ENCODE measurements at regions not wholly inside any gene's neighbourhood (a gene's known extent, or its start where the extent isn't known, plus 50 kb on each side); places are given as distances from the start of the nearest gene placed in this dataset.

DNA sequence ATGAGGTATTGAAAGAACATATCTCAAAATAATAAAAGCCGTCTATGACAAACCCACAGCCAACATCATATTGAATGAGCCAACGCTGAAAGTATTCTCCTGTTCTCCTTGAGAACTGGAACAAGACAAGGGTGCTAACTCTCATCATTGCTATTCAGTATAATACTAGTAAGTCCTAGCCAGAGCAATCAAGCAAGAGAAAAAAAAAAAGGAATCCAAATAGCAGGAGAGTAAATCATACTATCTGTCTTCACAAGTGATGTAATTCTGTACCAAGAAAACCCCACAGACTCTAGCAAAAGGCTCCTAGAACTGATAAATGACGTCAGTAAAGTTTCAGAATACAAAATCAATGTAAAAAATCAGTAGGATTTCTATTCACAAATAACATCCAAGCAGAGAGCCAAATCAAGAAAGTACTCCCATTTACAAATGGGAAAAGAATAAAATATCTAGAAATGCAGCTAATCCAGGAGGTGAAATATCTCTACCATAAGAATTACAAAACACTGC is 1632.8 kb downstream of the NCAM2 start:
- H3K4me3 ChIP-seq (ENCODE audit: insufficient read length, low read depth), result no peak overlapping the region

GRCh38 chr21:22632176-22632575 is 1634.0 kb downstream of the NCAM2 start:
- no peaks in the 10 kb centered on the region for H3K27me3 ChIP-seq (ENCODE audit: insufficient read depth, insufficient read length)
- no peaks in the 10 kb centered on the region for H3K36me3 ChIP-seq (ENCODE audit: insufficient read depth, insufficient read length, low read length)
- TF ChIP-seq YY1 (IDR thresholded peaks at IDR 0.05; ENCODE audit: insufficient read depth, insufficient read length), result no peak
- no peak for TF ChIP-seq ZNF274 (IDR thresholded peaks at IDR 0.05; ENCODE audit: low read depth, low read length)
- H3K4me3 ChIP-seq (ENCODE audit: insufficient read length, low read depth), result no peak overlapping the region
- no peaks in the 10 kb centered on the region for H3K9me3 ChIP-seq (ENCODE audit: insufficient read depth, low read length)
- no peak overlapping the region for H3K9ac ChIP-seq (ENCODE audit: insufficient read length, low read depth)
- DNase-seq (ENCODE audit: low read depth, low spot score), result no peak
- H3K4me1 ChIP-seq (ENCODE audit: insufficient read depth, insufficient read length), result no peaks in the 10 kb centered on the region

More for the DNA sequence above, 1632.8 kb downstream of the NCAM2 start:
- Histone ChIP-seq H3K36me3 (ENCODE audit: insufficient read depth, insufficient read length, low read length) (no peaks in the 10 kb centered on the region), H3K4me1 (ENCODE audit: insufficient read depth, insufficient read length) (no peaks in the 10 kb centered on the region), H3K9ac (ENCODE audit: insufficient read length, low read depth) (no peak overlapping the region), H3K9me3 (ENCODE audit: insufficient read depth, low read length) (no peaks in the 10 kb centered on the region), H3K27me3 (ENCODE audit: insufficient read depth, insufficient read length) (no peaks in the 10 kb centered on the region)
- DNase-seq (ENCODE audit: low read depth, low spot score), result no peak
- TF ChIP-seq YY1 (IDR thresholded peaks at IDR 0.05; ENCODE audit: insufficient read depth, insufficient read length), result no peak
- no peak for TF ChIP-seq ZNF274 (IDR thresholded peaks at IDR 0.05; ENCODE audit: low read depth, low read length)
- TF ChIP-seq SUZ12 (IDR thresholded peaks at IDR 0.05; ENCODE audit: extremely low read depth, insufficient read depth, insufficient read length), result no peak

DNA sequence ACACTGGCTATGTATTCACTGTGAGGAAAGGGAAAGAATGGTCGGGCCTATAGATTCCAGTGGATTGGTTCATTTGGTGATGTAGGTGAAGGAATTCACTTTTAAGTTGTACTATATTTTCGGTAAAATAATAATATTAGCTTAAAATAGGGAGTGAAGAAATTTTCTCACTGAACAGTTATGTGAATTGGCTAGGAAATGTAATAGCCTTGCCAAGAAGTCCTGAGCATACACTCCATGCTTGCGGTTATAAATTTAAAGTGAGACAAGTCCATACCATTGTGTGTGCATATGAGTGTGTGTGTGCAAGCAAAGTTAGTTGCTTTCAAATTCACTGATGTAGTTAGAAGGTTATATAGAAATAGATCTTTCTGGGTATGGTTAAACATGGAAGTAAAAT is 1651.0 kb downstream of the NCAM2 start:
- no peak for DNase-seq (ENCODE audit: low read depth, low spot score)
- TF ChIP-seq YY1 (IDR thresholded peaks at IDR 0.05; ENCODE audit: insufficient read depth, insufficient read length) (no peak), ZNF274 (IDR thresholded peaks at IDR 0.05; ENCODE audit: low read depth, low read length) (no peak), SUZ12 (IDR thresholded peaks at IDR 0.05; ENCODE audit: extremely low read depth, insufficient read depth, insufficient read length) (no peak)
- Histone ChIP-seq H3K9me3 (ENCODE audit: insufficient read depth, low read length) (no peaks in the 10 kb centered on the region), H3K27me3 (ENCODE audit: insufficient read depth, insufficient read length) (no peaks in the 10 kb centered on the region), H3K4me1 (ENCODE audit: insufficient read depth, insufficient read length) (no peaks in the 10 kb centered on the region), H3K36me3 (ENCODE audit: insufficient read depth, insufficient read length, low read length) (no peaks in the 10 kb centered on the region), H3K9ac (ENCODE audit: insufficient read length, low read depth) (no peak overlapping the region), H3K4me3 (ENCODE audit: insufficient read length, low read depth) (no peak overlapping the region)

DNA sequence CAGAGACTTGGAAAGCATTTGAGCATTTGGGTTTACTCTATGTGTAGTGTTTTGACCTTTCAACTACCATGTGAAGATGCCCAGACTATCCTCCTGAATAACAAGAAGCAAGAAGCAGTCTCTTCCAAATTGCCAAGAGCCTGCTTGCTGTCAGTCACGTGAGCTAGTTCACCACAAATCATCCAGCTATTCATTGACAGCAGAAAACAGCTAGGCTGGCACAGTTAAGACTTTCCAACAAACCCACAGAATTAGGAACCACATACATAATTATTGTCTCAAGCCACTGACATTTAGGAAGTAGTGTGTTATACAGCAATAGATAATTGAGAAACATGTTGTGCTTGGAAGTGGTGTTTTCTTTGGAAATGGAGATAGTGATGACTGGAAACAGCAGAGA is 1652.0 kb downstream of the NCAM2 start:
- Histone ChIP-seq H3K4me1 (ENCODE audit: insufficient read depth, insufficient read length) (no peaks in the 10 kb centered on the region), H3K36me3 (ENCODE audit: insufficient read depth, insufficient read length, low read length) (no peaks in the 10 kb centered on the region), H3K4me3 (ENCODE audit: insufficient read length, low read depth) (no peak overlapping the region), H3K27me3 (ENCODE audit: insufficient read depth, insufficient read length) (no peaks in the 10 kb centered on the region), H3K9me3 (ENCODE audit: insufficient read depth, low read length) (no peaks in the 10 kb centered on the region), H3K9ac (ENCODE audit: insufficient read length, low read depth) (no peak overlapping the region)
- no peak for DNase-seq (ENCODE audit: low read depth, low spot score)
- TF ChIP-seq YY1 (IDR thresholded peaks at IDR 0.05; ENCODE audit: insufficient read depth, insufficient read length), result no peak
- no peak for TF ChIP-seq ZNF274 (IDR thresholded peaks at IDR 0.05; ENCODE audit: low read depth, low read length)
- TF ChIP-seq SUZ12 (IDR thresholded peaks at IDR 0.05; ENCODE audit: extremely low read depth, insufficient read depth, insufficient read length), result no peak

DNA sequence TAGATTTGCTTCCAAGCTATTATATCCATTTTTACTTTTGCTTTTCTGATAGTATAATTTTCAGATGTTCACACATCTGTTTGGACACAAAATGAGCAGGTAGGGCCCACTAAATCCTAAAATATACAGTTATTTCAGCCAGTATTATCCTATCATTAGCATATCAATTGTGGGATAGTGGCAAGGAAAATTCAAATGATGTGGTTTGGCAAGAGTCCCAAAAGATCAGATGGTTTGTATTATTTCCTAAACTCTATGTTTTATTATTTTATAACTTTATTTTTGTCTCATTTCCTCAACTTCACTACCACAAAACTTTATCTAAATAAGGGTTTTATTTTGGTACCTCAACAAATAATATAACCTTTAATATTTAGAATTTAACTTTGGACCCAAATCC is 1659.6 kb downstream of the NCAM2 start:
- Histone ChIP-seq H3K36me3 (ENCODE audit: insufficient read depth, insufficient read length, low read length) (no peaks in the 10 kb centered on the region), H3K9me3 (ENCODE audit: insufficient read depth, low read length) (no peaks in the 10 kb centered on the region), H3K4me3 (ENCODE audit: insufficient read length, low read depth) (no peak overlapping the region), H3K9ac (ENCODE audit: insufficient read length, low read depth) (no peak overlapping the region), H3K27me3 (ENCODE audit: insufficient read depth, insufficient read length) (no peaks in the 10 kb centered on the region), H3K4me1 (ENCODE audit: insufficient read depth, insufficient read length) (no peaks in the 10 kb centered on the region)
- DNase-seq (ENCODE audit: low read depth, low spot score), result no peak
- TF ChIP-seq SUZ12 (IDR thresholded peaks at IDR 0.05; ENCODE audit: extremely low read depth, insufficient read depth, insufficient read length) (no peak), ZNF274 (IDR thresholded peaks at IDR 0.05; ENCODE audit: low read depth, low read length) (no peak), YY1 (IDR thresholded peaks at IDR 0.05; ENCODE audit: insufficient read depth, insufficient read length) (no peak)

DNA sequence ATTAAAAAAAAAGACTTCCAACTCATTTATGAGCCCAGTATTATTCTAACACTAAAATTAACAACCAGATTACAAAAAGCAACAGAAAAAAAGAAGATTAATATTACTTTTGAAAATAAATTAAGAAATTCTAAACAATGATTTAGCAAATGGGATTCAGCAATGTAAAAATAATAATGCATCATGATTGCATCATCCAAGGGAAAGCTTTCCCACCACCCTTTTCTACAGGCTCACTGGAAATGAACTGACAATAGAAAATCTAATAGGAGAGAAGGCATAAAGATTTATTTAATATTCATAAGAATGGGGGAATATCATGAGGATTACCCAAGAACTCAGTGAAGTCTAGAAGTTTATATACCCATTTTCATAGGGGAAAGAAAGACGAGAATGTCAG is 1671.9 kb downstream of the NCAM2 start:
- Histone ChIP-seq H3K9ac (ENCODE audit: insufficient read length, low read depth) (no peak overlapping the region), H3K4me3 (ENCODE audit: insufficient read length, low read depth) (no peak overlapping the region), H3K9me3 (ENCODE audit: insufficient read depth, low read length) (no peaks in the 10 kb centered on the region), H3K36me3 (ENCODE audit: insufficient read depth, insufficient read length, low read length) (no peaks in the 10 kb centered on the region), H3K4me1 (ENCODE audit: insufficient read depth, insufficient read length) (no peaks in the 10 kb centered on the region), H3K27me3 (ENCODE audit: insufficient read depth, insufficient read length) (no peaks in the 10 kb centered on the region)
- no peak for DNase-seq (ENCODE audit: low read depth, low spot score)
- no peak for TF ChIP-seq YY1 (IDR thresholded peaks at IDR 0.05; ENCODE audit: insufficient read depth, insufficient read length)
- no peak for TF ChIP-seq ZNF274 (IDR thresholded peaks at IDR 0.05; ENCODE audit: low read depth, low read length)
- no peak for TF ChIP-seq SUZ12 (IDR thresholded peaks at IDR 0.05; ENCODE audit: extremely low read depth, insufficient read depth, insufficient read length)

- H3K4me3 ChIP-seq (ENCODE audit: insufficient read length, low read depth), result no peak overlapping the region
- TF ChIP-seq YY1 (IDR thresholded peaks at IDR 0.05; ENCODE audit: insufficient read depth, insufficient read length), result no peak
- TF ChIP-seq SUZ12 (IDR thresholded peaks at IDR 0.05; ENCODE audit: extremely low read depth, insufficient read depth, insufficient read length), result no peak
- TF ChIP-seq ZNF274 (IDR thresholded peaks at IDR 0.05; ENCODE audit: low read depth, low read length), result no peak
- H3K9me3 ChIP-seq (ENCODE audit: insufficient read depth, low read length), result peaks cover 6% of the 10 kb centered on the region; the same call in 1 of the 2 replicates
- no peak for DNase-seq (ENCODE audit: low read depth, low spot score)
- no peaks in the 10 kb centered on the region for H3K36me3 ChIP-seq (ENCODE audit: insufficient read depth, insufficient read length, low read length)
- no peak overlapping the region for H3K9ac ChIP-seq (ENCODE audit: insufficient read length, low read depth)
- no peaks in the 10 kb centered on the region for H3K27me3 ChIP-seq (ENCODE audit: insufficient read depth, insufficient read length)
- H3K4me1 ChIP-seq (ENCODE audit: insufficient read depth, insufficient read length), result no peaks in the 10 kb centered on the region
Measured at GRCh38 chr21:22679207-22679606, 1681.0 kb downstream of the NCAM2 start.

All from NT2/D1 (cell line).